Upper lobe of left lung (tissue), 4 donors: ENCODE measurements at regions not wholly inside any gene's neighbourhood (a gene's known extent, or its start where the extent isn't known, plus 50 kb on each side); places are given as distances from the start of the nearest gene placed in this dataset.

Experiments used
- EP300 ChIP-seq, 4 donors: sonication (generic); formaldehyde crosslinking; IDR thresholded peaks; one replicate each; pipeline ENCODE4 v1.5.1; 2017; ENCODE audit warnings: antibody characterized with exemption in 4 of 4, control low read depth in 2 of 4
- TF ChIP-seq, protein P1 (sequence below), 6 experiments: fragments of 450-650 bp in 4 of 6; fragments of 200-600 bp in 2 of 6; sonication (generic) in 2 of 6; IDR thresholded peaks; one replicate each; pipeline ENCODE4 v1.5.1; 2016 to 2019; ENCODE audit warnings: antibody characterized with exemption in 6 of 6

DNA sequence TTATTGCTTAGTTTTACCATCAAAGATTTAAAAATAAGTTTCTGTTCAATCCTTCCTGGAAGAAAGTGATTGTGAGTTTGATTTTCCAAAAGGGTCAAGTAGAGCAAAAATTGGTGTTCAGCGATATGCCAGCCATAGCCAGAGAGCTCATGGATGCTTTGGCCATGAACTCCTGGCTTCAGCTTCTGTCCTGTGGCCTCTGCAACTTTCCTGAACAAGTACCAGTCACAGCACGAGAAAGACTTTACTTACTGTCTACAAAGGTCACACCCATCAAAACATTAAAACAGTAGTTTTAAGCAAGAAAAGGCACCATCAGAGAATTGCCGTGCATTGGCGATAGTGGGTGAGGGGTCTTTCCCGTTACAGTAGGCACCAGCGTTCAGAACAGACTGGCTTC lies 753.0 kb upstream of the SGCG start:
- TF ChIP-seq EP300 (IDR thresholded peaks at IDR 0.05) = no peak
- TF ChIP-seq, protein P1, sequence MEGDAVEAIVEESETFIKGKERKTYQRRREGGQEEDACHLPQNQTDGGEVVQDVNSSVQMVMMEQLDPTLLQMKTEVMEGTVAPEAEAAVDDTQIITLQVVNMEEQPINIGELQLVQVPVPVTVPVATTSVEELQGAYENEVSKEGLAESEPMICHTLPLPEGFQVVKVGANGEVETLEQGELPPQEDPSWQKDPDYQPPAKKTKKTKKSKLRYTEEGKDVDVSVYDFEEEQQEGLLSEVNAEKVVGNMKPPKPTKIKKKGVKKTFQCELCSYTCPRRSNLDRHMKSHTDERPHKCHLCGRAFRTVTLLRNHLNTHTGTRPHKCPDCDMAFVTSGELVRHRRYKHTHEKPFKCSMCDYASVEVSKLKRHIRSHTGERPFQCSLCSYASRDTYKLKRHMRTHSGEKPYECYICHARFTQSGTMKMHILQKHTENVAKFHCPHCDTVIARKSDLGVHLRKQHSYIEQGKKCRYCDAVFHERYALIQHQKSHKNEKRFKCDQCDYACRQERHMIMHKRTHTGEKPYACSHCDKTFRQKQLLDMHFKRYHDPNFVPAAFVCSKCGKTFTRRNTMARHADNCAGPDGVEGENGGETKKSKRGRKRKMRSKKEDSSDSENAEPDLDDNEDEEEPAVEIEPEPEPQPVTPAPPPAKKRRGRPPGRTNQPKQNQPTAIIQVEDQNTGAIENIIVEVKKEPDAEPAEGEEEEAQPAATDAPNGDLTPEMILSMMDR (IDR thresholded peaks at IDR 0.05) = no peak
